ENCODE measurements at regions not wholly inside any gene's neighbourhood (a gene's known extent, or its start where the extent isn't known, plus 50 kb on each side); places are given as distances from the start of the nearest gene placed in this dataset.
"Not testable (repeated sequence)": the region's sequence is repeated elsewhere in the genome, so short reads cannot be mapped to it uniquely, and the experiment has no call there.

DNA sequence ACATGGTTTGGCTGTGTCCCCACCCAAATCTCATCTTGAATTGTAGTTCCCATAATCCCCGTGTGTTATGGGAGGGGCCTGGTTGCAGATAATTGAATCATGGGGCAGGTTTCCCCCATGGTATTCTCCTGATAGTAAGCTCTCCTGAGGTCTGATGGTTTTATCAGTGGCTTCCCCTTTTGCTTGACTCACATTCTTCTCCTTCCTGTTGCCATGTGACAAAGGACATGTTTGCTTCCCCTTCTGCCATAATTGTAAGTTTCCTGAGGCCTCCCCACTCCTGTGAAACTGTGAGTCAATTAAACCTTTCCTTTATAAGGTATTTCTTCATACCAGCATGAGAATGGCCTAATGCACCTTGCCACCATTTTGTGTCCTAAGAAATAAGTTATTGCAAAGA is 415.0 kb downstream of the COL11A1 start:
- DNase-seq (ENCODE audit: low read depth): no peak
- H3K4me3 ChIP-seq (ENCODE audit: low read depth, low read length): no peak overlapping the region

DNA sequence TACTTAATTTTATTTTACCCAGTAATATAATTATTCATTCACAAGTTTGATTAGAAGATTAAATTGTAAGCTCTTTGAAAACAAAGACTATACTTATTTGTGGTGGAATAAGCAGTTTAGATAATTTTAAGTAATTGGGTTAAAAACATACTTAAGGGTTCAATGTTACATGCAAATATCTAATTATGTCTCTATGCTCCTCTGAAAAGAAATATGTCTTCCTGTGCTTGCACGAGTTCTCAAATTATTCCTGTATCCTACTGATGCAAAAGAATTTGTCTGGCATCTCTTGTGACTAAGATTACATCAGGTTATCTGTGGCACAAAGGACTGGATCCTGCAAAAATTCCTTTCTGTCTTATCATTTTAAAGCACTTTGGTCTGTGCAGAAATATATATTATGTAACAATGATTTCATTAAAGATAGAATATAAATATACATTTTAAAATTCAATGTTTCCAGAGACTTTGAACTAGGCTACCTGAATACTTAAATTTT is 416.7 kb downstream of the COL11A1 start:
- no peak overlapping the region for H3K4me3 ChIP-seq (ENCODE audit: low read depth, low read length)
- no peak for DNase-seq (ENCODE audit: low read depth)

DNA sequence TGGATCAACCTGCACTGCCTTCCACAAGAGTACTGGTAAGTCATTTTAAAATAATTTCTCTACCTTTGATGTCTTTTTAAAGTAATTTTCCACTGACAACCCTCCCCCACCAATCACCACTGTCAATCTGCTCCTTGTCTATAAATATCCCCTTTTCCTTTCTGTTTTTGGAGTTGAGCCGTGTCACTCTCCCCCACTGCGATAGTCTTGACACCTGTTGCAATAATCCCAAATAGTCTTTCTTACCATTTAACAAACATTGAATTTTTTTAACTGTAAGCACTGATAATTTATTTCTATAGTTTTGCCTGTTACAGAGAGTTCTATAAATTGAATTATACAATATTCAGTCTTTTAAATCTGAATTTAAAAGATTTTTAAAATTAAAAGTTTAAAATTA is 420.9 kb downstream of the COL11A1 start:
- no peak overlapping the region for H3K4me3 ChIP-seq (ENCODE audit: low read depth, low read length)
- no peak for DNase-seq (ENCODE audit: low read depth)

DNA sequence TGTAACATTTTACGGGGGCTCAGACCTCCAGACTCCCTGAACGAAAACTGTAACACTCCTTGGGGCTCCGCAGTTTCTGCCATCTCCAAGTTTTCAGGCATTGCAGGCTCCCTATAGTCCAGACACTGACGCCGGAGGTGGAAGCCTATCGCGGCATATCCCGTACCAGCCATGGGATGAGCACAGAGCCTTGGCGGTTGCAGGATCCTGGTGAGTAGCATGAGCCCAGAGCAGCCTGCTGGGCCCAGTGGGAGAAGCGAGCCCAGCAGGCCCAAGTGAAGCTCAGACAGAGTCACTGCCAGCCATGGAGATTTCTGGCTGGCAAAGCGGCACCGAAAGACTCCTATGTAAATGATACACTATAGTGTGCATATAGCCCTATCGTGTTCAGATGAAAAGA is 446.8 kb downstream of the COL11A1 start:
- H3K4me3 ChIP-seq (ENCODE audit: low read depth, low read length): no peak overlapping the region

DNA sequence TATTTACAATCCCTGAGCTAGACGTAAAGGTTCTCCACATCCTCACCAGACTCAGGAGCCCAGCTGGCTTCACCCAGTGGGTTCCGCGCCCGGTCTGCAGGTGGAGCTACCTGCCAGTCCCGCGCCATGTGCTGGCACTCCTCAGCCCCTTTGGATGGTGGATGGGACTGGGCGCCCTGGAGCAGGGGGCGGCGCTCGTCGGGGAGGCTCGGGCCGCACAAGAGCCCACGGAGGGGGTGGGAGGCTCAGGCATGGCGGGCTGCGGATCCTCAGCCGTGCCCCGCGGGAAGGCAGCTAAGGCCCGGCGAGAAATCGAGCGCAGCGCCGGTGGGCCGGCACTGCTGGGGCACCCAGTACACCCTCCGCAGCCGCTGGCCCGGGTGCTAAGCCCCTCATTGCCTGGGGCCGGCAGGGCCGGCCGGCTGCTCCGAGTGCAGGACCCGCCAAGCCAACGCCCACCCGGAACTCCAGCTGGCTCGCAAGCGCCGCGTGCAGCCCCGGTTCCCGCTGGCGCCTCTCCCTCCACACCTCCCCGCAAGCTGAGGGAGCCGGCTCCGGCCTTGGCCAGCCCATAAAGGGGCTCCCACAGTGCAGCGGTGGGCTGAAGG is 448.3 kb downstream of the COL11A1 start:
- H3K4me3 ChIP-seq (ENCODE audit: low read depth, low read length); DNase-seq (ENCODE audit: low read depth): not testable (repeated sequence)

More for the DNA sequence above, 446.8 kb downstream of the COL11A1 start:
- no peak for DNase-seq (ENCODE audit: low read depth)

DNA sequence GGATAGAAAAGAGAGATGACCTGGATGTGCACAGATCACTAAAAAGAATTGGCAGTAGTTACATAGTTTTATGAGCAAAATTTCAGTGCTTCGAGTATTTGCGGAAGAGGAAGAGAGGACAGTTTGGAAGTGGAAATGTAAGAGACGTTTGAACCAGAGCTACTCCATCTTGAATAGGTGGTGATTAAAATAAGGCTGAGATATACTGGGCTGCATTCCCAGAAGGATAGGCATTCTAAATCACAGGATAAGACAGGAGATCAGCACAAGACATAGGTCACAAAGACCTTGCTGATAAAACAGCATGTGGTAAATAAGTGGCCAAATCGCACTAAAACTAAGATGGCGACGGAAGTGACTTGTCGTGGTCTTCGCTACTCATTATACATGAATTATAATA is 453.3 kb downstream of the COL11A1 start:
- no peak overlapping the region for H3K4me3 ChIP-seq (ENCODE audit: low read depth, low read length)
- no peak for DNase-seq (ENCODE audit: low read depth)

DNA sequence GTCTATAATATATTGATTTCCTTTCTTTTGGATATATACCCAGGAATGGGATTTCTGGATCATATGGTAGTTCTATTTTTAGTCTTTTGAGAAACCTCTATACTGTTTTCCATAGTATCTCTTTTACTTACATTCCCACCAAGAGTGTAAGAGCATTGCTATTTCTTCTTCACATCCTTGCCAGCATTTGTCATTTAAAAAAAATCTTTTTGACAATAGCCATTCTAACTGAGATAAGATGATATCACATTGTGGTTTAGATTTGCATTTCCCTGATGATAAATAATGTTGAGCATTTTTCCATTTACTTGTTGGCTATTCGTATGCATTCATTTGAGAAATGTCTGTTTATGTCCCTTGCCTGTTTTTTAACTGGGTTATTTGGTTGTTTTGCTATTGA is 467.4 kb downstream of the COL11A1 start:
- no peak for DNase-seq (ENCODE audit: low read depth)
- H3K4me3 ChIP-seq (ENCODE audit: low read depth, low read length): no peak overlapping the region

DNA sequence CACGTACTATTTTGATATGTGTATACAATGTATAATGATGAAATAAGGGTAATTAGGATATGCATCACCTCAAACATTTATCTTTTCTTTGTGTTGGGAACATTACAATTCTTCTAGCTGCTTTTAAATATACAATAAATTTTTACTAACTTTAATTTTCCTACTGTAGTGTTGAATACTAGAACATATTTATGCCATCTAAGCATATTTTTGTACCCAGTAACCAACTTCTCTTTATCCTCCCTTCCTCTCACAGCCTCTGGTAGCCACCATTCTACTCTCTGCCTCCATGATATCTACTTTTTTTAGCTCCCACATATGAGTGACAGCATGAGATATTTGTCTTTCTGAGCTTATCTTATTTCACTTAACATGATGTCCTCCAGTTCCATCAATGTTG is 468.0 kb downstream of the COL11A1 start:
- no peak for DNase-seq (ENCODE audit: low read depth)

DNA sequence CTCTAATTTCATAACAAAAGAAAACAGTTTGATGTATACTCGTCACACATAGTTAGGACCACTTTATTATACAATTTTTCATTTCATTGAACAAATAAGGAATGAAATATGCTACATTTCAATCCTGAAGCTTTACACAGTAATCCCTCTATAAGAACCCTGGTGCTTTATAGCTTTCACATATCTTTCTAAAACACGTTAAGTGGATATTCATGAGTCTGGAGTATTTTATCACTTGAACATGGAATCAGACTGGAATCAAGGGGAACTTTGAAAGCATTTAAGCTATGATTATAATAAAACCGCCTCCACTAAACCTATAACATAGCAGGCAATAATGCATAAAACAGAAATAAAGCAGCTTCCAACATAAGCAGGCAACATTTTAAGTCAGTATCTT is 476.6 kb downstream of the COL11A1 start:
- DNase-seq (ENCODE audit: low read depth): no peak
- no peak overlapping the region for H3K4me3 ChIP-seq (ENCODE audit: low read depth, low read length)

More for the DNA sequence above, 468.0 kb downstream of the COL11A1 start:
- H3K4me3 ChIP-seq (ENCODE audit: low read depth, low read length): no peak overlapping the region

DNA sequence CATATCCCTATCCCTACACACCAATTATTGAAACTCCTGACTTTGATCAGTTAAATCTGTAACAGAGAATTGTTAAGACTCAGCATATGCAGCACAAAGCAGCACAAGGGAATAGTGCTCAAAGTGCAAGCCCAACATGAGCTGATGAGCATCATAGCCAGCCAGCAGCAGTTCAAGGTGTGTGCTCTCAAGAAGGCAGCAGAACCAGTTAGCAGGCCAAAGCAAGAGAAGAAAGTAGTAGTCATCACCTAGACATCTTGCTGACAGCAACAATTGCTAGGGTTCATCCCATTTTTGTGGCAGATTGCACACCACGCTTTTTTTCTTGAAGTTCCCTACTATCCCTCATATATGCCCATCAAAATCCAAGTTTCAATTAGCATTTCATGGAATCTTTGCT is 478.3 kb downstream of the COL11A1 start:
- no peak for DNase-seq (ENCODE audit: low read depth)

DNA sequence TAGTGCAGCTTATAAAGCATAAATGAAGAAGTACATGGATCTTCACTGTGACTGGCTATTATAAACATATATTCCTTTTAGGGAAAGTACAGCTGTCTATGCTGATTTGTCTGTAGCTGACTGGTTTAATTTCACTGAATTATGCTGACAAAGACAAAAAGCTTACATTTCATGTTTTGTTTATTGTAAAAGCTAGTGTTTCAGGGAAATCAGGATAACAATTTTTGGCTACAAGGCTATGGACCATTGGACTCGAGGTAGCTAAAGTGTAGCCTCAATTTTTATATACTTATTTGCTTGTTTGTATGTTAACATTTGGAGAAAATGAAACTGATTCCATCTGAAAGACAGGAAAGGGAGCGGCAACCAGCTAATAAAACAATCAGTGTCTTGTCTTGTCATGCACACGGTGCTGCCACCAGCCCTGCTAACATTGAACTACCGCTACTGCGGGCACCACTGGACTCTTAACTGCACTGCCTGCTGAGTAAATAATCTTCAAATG is 480.2 kb downstream of the COL11A1 start:
- DNase-seq (ENCODE audit: low read depth): no peak

More for the DNA sequence above, 478.3 kb downstream of the COL11A1 start:
- H3K4me3 ChIP-seq (ENCODE audit: low read depth, low read length): no peak overlapping the region

DNA sequence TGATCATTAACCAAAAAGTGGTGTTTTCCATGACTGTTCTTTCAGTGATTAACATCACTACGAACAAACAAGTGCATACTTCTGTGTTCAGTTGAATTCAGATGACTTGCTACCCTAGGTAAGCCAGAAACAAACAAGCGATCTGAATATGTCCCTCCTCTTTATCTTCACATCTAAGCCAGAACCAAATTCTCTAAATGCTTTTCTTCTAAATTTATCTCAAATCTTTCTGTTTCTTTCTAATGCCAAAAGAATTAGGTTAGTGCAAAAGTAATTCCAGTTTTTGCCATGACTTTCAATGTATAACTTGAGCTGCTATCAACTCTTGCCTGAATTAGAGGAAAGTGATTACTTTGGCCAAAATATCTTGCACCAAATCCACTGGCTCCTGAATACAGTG is 481.2 kb downstream of the COL11A1 start:
- H3K4me3 ChIP-seq (ENCODE audit: low read depth, low read length): no peak overlapping the region

More for the DNA sequence above, 480.2 kb downstream of the COL11A1 start:
- no peak overlapping the region for H3K4me3 ChIP-seq (ENCODE audit: low read depth, low read length)

DNA sequence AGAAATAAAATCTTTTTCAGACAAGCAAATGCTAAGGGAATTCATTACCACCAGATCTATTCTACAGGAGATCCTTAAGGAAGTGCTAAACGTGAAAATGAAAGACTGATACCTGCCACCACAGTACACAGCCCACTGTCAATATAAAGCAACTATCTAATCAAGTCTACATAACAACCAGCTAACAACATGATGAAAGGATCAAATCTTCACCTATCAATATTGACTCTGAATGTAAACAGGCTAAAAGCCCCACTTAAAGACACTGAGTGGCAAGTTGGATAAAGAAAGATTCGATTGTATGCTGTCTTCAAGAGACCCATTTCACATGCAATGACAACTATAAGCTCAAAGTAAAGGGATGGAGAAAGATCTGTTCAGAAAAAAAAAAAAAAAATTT is 492.4 kb downstream of the COL11A1 start:
- no peak for DNase-seq (ENCODE audit: low read depth)
- H3K4me3 ChIP-seq (ENCODE audit: low read depth, low read length): no peak overlapping the region

More for the DNA sequence above, 481.2 kb downstream of the COL11A1 start:
- DNase-seq (ENCODE audit: low read depth): no peak

DNA sequence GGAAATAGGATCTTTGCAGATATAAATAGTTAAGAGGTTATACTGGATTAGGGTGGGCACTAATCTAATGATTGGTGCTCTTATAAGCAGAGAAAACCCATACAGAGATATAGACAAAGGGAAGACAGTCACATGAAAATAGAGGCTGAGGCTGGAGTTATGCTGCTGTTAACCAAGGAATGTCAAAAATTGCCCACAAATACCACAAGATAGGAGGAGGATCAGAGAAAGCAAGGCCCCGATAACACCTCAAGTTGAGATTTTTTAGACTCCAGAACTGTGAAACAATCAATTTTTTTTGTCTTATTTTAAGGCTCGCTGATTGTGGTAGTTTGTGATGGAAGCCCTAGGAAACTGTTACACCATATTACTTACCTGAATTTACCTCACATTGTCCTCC is 513.2 kb downstream of the COL11A1 start:
- DNase-seq (ENCODE audit: low read depth): no peak
- no peak overlapping the region for H3K4me3 ChIP-seq (ENCODE audit: low read depth, low read length)

DNA sequence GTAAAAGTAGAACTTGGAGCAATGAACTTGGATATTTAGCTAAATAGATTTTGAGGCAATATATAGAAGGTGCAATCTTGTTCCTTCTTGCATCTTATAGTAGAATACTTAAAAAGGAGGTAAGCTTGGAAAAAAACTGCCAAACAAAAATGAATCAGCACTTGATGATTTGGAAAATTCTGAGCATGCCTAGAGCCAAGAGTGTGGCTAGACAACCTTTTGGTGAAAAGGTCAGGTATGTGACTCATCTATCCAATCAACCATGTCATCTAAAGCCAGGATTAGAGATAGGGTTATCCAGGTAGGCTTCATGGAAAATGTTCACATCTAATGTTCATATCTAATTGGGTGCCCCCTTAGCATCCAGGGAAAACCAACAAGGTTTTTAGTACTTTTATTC is 515.0 kb downstream of the COL11A1 start:
- no peak overlapping the region for H3K4me3 ChIP-seq (ENCODE audit: low read depth, low read length)
- no peak for DNase-seq (ENCODE audit: low read depth)

DNA sequence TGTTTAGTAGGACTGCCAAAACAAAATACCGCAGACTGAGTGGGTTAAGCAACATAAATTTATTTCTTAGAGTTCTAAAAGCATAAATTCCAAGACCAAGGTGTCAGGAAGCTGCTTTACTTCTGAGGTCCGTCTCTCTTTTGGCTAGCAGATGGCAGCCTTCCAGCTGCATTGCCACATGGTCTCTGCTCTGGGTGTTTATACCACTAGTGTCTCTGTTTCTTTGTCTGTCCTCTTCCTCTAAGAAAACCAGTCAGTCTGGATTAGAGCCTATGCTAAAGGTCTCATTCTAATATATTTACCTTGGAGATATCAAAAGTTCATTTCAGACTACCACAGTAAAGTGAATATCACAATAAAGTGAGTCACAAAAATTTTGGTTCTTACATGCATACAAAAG is 519.8 kb downstream of the COL11A1 start:
- no peak overlapping the region for H3K4me3 ChIP-seq (ENCODE audit: low read depth, low read length)
- DNase-seq (ENCODE audit: low read depth): no peak

DNA sequence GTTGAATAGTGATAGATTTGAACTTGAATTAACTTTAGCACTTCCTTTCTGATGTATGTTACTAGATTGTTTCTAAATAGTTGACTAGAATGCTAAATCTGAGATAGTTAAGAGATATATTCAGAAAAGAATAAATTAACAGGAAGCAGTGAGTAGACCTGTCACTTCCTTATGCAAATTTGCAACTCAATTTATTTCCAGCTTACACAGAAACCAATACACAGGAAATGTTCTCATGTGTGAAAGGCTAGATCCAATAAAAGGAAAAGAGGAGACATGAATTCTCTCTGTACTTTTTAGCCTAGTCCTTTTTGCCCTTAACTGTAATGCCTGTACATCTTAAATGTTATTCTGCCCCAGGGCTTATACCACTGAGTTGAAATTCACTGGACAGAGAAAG is 522.3 kb downstream of the COL11A1 start:
- DNase-seq (ENCODE audit: low read depth): no peak
- no peak overlapping the region for H3K4me3 ChIP-seq (ENCODE audit: low read depth, low read length)

DNA sequence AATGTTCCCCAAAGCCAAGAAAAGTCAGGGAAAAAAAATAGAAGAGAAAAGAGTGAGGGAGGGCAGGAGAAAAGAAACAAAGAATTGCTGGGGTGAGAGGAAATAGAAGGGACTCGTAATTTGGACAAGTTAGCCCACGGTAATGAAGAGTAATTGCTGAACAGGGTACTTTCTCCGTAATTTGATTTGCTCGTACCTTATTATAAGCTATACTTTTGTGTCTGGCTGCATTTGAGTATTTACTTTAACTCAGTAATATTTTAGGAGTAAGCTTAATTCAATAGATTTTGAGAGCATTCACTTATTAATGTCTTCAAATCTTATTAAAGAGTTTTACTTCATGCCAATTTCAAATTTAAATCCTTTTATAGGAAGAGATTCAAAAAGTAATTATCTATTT is 527.5 kb downstream of the COL11A1 start:
- H3K4me3 ChIP-seq (ENCODE audit: low read depth, low read length): no peak overlapping the region
- DNase-seq (ENCODE audit: low read depth): no peak

DNA sequence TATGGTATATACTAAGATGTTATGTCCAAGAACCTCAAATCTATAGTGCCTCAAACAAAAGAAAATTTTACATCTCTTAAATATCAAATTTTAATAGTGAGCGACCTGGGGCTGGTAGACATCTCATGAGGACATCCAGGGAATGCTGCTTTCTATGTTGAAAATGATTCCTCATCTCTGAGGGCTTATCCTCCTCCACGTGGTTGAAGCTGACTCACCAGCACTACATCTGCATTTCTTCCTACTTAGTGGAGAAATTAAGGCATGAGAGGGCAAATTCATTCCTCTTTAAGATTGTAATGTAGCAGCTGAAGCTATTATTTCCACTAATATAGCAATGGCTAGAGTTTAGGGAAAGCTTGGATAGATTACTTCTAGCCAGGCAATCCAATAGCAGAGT is 529.5 kb downstream of the COL11A1 start:
- no peak for DNase-seq (ENCODE audit: low read depth)

DNA sequence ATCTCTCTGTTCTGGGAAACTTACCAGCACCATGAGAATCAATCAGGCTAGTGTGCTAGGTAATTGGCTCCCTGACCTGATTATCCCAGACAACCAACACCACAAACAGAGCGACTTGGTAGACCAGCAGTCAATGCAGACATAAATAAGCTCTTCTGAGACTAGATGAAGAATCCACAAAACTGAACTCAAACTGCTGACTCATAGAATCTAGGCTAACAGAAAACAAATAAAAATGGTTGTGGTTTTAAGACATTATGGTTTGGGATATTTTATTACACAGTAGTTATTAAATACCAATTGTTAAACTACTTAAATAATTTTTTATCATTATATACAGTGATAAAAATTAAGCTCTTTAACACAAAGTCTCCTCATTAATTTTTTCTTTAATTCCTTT is 535.7 kb downstream of the COL11A1 start:
- no peak for DNase-seq (ENCODE audit: low read depth)
- no peak overlapping the region for H3K4me3 ChIP-seq (ENCODE audit: low read depth, low read length)

More for the DNA sequence above, 529.5 kb downstream of the COL11A1 start:
- H3K4me3 ChIP-seq (ENCODE audit: low read depth, low read length): no peak overlapping the region

DNA sequence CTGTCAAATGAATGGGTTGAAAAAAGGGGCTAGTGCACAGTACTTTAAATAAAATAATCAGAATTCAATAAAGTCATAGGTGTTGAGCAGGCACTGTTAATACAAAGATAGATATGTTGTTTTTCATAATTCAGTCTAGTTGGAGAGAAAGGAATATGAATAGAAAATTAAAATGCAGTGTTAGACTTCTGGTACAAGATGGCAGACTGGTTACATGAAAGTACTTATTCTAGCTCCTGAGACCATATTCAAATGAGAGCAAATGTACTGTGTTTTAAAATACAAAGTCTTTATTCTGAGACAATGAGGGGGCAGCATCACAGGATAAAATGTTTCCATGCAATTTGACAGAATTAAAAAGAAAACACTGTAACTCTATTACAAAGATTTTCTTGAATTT is 542.1 kb downstream of the COL11A1 start:
- no peak for DNase-seq (ENCODE audit: low read depth)
- H3K4me3 ChIP-seq (ENCODE audit: low read depth, low read length): no peak overlapping the region
